HepG2 (cell line): ENCODE measurements at regions not wholly inside any gene's neighbourhood (a gene's known extent, or its start where the extent isn't known, plus 50 kb on each side); places are given as distances from the start of the nearest gene placed in this dataset.

Experiments
- ATAC-seq: fragments of 200-7000 bp; cut with Tn5 transposase; 3 replicates; pipeline ENCODE4 v1.9.1; 2020; ENCODE audit warnings: mild to moderate bottlenecking, moderate library complexity
- BruUV-seq: library from RNA; stranded (reverse); fragments of 400-500 nt; replicated peaks from 2 replicates; lab custom pipeline; 2021; lab: Mats Ljungman, UMichigan
- CTCF ChIA-PET: fragments of 300-600 bp; formaldehyde crosslinking; extraction: SDS; loops from one replicate; lab custom pipeline; 2021; ENCODE audit warnings: low total read pairs, inconsistent platforms, low intra/inter-chr PET ratio; lab: Yijun Ruan, JAX
- POLR2A ChIA-PET: fragments of 350-600 bp; sonication (Branson Sonifier 250); formaldehyde crosslinking; loops from one replicate; lab custom pipeline; 2020; ENCODE audit warnings: antibody characterized with exemption, inconsistent platforms; lab: Yijun Ruan, JAX
- DNase-seq: peaks from one replicate; pipeline ENCODE4 v3.0.0-alpha.2; 2015; ENCODE audit warnings: low spot score
- FAIRE-seq: peaks from 3 replicates; lab custom pipeline; 2011; peaks lifted over from hg19 to GRCh38; lab: Jason Lieb, UNC
- H2AFZ ChIP-seq: one replicate; pipeline ENCODE4 v1.6.1; 2011; ENCODE audit warnings: low read length, inconsistent platforms
- H3K27ac ChIP-seq: fragments of 300-600 bp; 3 replicates; pipeline ENCODE4 v1.8.0; 2011; ENCODE audit warnings: mixed run types, mild to moderate bottlenecking, mixed read lengths, low read length, inconsistent platforms; ENCODE audit not compliant: insufficient read depth; ENCODE audit errors: extremely low read length
- H3K27me3 ChIP-seq, 2 experiments: fragments of 200-600 bp in 1 of 2; 2 replicates in 1 of 2; 3 replicates in 1 of 2; pipeline versions ENCODE4 v1.6.0 to v1.8.0; 2011; ENCODE audit warnings: low read length in 2 of 2, mild to moderate bottlenecking in 2 of 2, moderate library complexity in 2 of 2, inconsistent platforms in 1 of 2; ENCODE audit not compliant: insufficient read depth in 2 of 2, control insufficient read depth in 1 of 2
- H3K36me3 ChIP-seq, 2 experiments: fragments of 200-600 bp in 1 of 2; replicated peaks in 1 of 2; 2 replicates in 1 of 2; 3 replicates in 1 of 2; pipeline versions ENCODE4 v1.5.1 to v1.8.0; 2011; ENCODE audit warnings: low read length in 2 of 2, inconsistent platforms in 1 of 2; ENCODE audit not compliant: insufficient read depth in 2 of 2, control insufficient read depth in 1 of 2
- H3K4me1 ChIP-seq: 2 replicates; pipeline ENCODE4 v1.5.1; 2012; ENCODE audit warnings: low read length, inconsistent platforms; ENCODE audit not compliant: insufficient read depth
- H3K4me2 ChIP-seq: 2 replicates; pipeline ENCODE4 v1.6.0; 2011; ENCODE audit warnings: low read depth, low read length, inconsistent platforms
- H3K4me3 ChIP-seq, 3 experiments: fragments of 200-600 bp in 1 of 3; sonication (generic), shearing (Covaris generic) in 1 of 3; replicated peaks in 1 of 3; 2 replicates each; pipeline ENCODE4 v1.5.1; 2011 to 2016; ENCODE audit warnings: low read length in 3 of 3, inconsistent platforms in 2 of 3, low read depth in 2 of 3, mild to moderate bottlenecking in 2 of 3, control low read depth in 1 of 3, mixed read lengths in 1 of 3; ENCODE audit not compliant: insufficient read depth in 1 of 3
- H3K79me2 ChIP-seq: one replicate; pipeline ENCODE4 v1.6.1; 2011; ENCODE audit warnings: low read length, inconsistent platforms; ENCODE audit not compliant: insufficient read depth
- H3K9ac ChIP-seq: 2 replicates; pipeline ENCODE4 v1.6.0; 2011; ENCODE audit warnings: mild to moderate bottlenecking, low read depth, low read length, inconsistent platforms; ENCODE audit not compliant: insufficient read depth
- H3K9me3 ChIP-seq: 2 replicates; pipeline ENCODE4 v1.5.1; 2012; ENCODE audit warnings: mild to moderate bottlenecking, low read length
- H4K20me1 ChIP-seq: 2 replicates; pipeline ENCODE4 v1.6.0; 2011; ENCODE audit warnings: inconsistent platforms, mild to moderate bottlenecking, low read length, moderate library complexity; ENCODE audit not compliant: insufficient read depth
- FOXP1 ChIP-seq, 2 experiments: fragments of 450-650 bp in 1 of 2; IDR thresholded peaks; 2 replicates each; pipeline ENCODE4 v1.6.1; 2017 to 2018; ENCODE audit warnings: antibody characterized with exemption in 1 of 2
- TBX3 ChIP-seq: fragments of 450-650 bp; IDR thresholded peaks from 2 replicates; pipeline ENCODE4 v1.6.1; 2017; ENCODE audit warnings: antibody characterized with exemption, mild to moderate bottlenecking, inconsistent platforms, borderline replicate concordance
- ZNF20 ChIP-seq: sonication (generic); formaldehyde crosslinking; IDR thresholded peaks from 2 replicates; pipeline ENCODE4 v1.4.0; 2020; ENCODE audit warnings: mild to moderate bottlenecking, moderate library complexity, missing genetic modification reagents
- ZNF629 ChIP-seq: sonication (generic); formaldehyde crosslinking; conservative IDR thresholded peaks from 2 replicates; pipeline ENCODE4 v1.5.0; 2020; ENCODE audit warnings: missing genetic modification reagents
- WGBS: methylation state at CpG from one replicate; pipeline ENCODE4 v1.1.6; 2017; ENCODE audit warnings: low lambda C conversion rate; 5-methylcytosine and 5-hydroxymethylcytosine counted together
- in situ Hi-C: cut with HindIII; loops from 2 replicates; pipeline ENCODE4 v1.10.0; 2017; ENCODE audit warnings: low pct_unique_long_range_greater_than_20kb; ENCODE audit not compliant: extremely low pct_ligation_motif_present
- intact Hi-C: fragments of 100-400 bp; cut with micrococcal nuclease; formaldehyde crosslinking; loops from one replicate; pipeline ENCODE4 v1.10.0; 2022; ENCODE audit not compliant: unreplicated experiment
- TF ChIP-seq, protein P1 (sequence below): IDR thresholded peaks from 2 replicates; pipeline ENCODE4 v1.6.1; 2018; ENCODE audit warnings: missing genetic modification reagents, mild to moderate bottlenecking, missing compliant biosample characterization
- TF ChIP-seq, protein P2 (sequence below): IDR thresholded peaks from 2 replicates; pipeline ENCODE4 v1.6.1; 2016

DNA sequence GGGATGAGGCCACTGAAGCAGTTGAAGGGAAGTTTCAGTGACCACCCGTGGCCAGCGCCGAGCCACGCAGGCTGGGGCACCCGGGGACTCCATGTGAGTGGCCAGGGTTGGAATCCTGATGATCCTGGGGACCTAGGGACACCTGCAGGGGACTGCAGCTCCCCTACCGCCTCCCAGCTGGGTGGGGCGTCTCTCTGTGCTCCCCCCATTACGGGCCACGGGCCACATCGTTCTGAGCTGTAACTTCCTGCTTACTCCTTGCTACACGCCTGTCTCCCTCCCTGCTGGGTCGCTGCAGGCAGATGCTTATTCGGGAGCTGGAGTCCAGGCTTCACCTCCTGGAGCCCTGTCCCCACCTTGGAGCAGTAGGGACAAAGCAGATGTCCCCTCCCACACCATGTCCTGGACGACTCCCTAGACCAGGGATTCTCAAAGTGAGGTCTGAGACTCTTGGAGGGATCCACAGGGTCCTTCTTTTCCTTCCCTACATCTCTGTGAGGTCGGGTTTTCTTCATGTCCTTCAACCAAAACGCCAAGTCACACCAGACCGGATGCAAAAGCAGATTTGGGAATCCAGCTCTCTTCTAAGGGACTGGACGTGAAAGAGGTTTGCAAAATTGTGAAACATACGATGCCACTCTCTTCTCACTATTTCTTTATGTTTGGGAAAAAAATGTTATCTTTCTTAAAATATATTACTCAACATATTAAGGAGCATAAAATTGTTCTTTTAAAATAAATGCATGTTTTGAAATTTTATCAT lies 85.9 kb upstream of the NCOR2 start (continued):
- TF ChIP-seq, protein P1, sequence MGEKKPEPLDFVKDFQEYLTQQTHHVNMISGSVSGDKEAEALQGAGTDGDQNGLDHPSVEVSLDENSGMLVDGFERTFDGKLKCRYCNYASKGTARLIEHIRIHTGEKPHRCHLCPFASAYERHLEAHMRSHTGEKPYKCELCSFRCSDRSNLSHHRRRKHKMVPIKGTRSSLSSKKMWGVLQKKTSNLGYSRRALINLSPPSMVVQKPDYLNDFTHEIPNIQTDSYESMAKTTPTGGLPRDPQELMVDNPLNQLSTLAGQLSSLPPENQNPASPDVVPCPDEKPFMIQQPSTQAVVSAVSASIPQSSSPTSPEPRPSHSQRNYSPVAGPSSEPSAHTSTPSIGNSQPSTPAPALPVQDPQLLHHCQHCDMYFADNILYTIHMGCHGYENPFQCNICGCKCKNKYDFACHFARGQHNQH, result no peak
- TF ChIP-seq ZNF20 (CRISPR knock-in tag) (no peak), TBX3 (no peak)
- TF ChIP-seq, protein P2, sequence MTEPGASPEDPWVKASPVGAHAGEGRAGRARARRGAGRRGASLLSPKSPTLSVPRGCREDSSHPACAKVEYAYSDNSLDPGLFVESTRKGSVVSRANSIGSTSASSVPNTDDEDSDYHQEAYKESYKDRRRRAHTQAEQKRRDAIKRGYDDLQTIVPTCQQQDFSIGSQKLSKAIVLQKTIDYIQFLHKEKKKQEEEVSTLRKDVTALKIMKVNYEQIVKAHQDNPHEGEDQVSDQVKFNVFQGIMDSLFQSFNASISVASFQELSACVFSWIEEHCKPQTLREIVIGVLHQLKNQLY (CRISPR knock-in tag), result no peak

GRCh38 chr12:124652661-124653060 lies 85.2 kb upstream of the NCOR2 start:
- Histone ChIP-seq H3K4me2 (no peak overlapping the region), H3K27ac (no peak overlapping the region), H3K4me3 (no peak overlapping the region), H3K4me1 (peaks cover 11% of the 10 kb centered on the region; the same call in 1 of the 2 replicates), H4K20me1 (no peaks in the 10 kb centered on the region), H3K9me3 (peaks cover 6% of the 10 kb centered on the region), H3K27me3 (peaks cover 10 to 45% of the 10 kb centered on the region in 2 experiments; a peak in 4 of 5 replicates), H3K9ac (no peak overlapping the region), H3K79me2 (no peaks in the 10 kb centered on the region), H2AFZ (no peak overlapping the region), H3K36me3 (no peaks in the 10 kb centered on the region)
- no peak for ATAC-seq
- ChIA-PET CTCF (no interaction called here), POLR2A (no interaction called here)
- FAIRE-seq, result no peak
- intact Hi-C loops, result no loop called here
- TF ChIP-seq ZNF629 (CRISPR knock-in tag) (0 out of 2 replicates have a peak, but pooled peaks have one; percentile 13), FOXP1 (IDR thresholded peaks at IDR 0.05) (no peak), FOXP1 (CRISPR knock-in tag; IDR thresholded peaks at IDR 0.05) (no peak)
- no TSS peak for BruUV-seq
- DNase-seq, result no peak
- in situ Hi-C loops, result no loop called here
- 56% methylated on average over 4 of the region's 9 CpGs for WGBS
